D721Med (cell line): ENCODE measurements at regions not wholly inside any gene's neighbourhood (a gene's known extent, or its start where the extent isn't known, plus 50 kb on each side); places are given as distances from the start of the nearest gene placed in this dataset.

Experiments used
- DNase-seq: peaks from one replicate; pipeline ENCODE4 v3.0.0; 2011; ENCODE audit warnings: low spot score; ENCODE audit not compliant: insufficient read length
- FAIRE-seq: peaks from 2 replicates; lab custom pipeline; 2011; peaks lifted over from hg19 to GRCh38; lab: Jason Lieb, UNC
- CTCF ChIP-seq: IDR thresholded peaks from 2 replicates; pipeline ENCODE4 v1.5.1; 2012; ENCODE audit warnings: mild to moderate bottlenecking, control low read depth; ENCODE audit not compliant: insufficient read depth; ENCODE audit errors: missing control alignments

DNA sequence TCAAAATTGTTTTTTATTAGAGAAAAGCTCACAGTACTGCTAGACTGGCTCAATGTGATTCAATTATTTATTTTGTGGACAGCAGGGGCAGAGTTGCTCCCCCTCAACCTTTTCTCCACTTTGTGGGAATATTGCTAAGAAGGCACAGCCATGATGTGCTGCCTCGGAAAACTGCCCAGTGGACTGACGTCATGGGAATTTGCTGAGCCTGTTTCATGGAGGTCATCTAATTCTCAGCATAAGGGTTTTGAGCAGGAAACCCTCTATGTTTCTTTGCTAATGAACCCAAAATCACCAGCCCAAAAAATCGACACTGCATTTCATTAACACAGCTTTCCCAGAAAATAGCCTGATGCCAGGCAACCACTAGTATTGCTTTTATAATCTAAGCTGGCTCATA, 228.8 kb upstream of the FAM3C start:
- FAIRE-seq = no peak
- no peak for TF ChIP-seq CTCF
- DNase-seq = no peak

- DNase-seq (no peak), FAIRE-seq (no peak)
- TF ChIP-seq CTCF = no peak
Measured at GRCh38 chr7:121623130-121623872, 227.2 kb upstream of the FAM3C start.

GRCh38 chr7:121621937-121622336, 225.8 kb upstream of the FAM3C start:
- no peak for TF ChIP-seq CTCF
- DNase-seq (no peak), FAIRE-seq (no peak)

- TF ChIP-seq CTCF = no peak
- DNase-seq = no peak
- no peak for FAIRE-seq
Measured at GRCh38 chr7:121620953-121621606, 225.0 kb upstream of the FAM3C start.

GRCh38 chr7:121620206-121620605, 224.1 kb upstream of the FAM3C start:
- no peak for DNase-seq
- no peak for FAIRE-seq
- TF ChIP-seq CTCF = no peak

DNA sequence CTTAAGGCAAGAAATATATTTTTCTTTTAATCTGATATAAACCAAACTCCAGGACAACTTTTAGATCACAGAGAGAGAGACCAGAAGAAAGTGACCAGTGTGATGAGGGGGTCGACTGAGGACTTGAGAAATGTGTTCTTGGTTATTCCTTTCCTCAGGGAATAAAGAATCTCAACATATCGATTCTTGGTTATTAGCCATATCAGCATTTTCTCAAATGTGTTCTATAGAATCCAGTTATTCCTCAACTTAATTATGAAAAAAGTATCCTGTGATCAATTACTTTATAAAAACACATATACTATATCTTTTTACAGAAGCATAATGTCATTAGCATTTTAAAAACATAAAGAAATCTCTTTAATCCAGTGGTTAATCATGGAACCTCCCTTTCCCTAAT, 222.1 kb upstream of the FAM3C start:
- DNase-seq (no peak), FAIRE-seq (no peak)
- TF ChIP-seq CTCF = no peak

GRCh38 chr7:121610243-121610642, 214.1 kb upstream of the FAM3C start:
- TF ChIP-seq CTCF = no peak
- FAIRE-seq (no peak), DNase-seq (no peak)
